GM18870 (cell line): ENCODE measurements at regions not wholly inside any gene's neighbourhood (a gene's known extent, or its start where the extent isn't known, plus 50 kb on each side); places are given as distances from the start of the nearest gene placed in this dataset.
"Not testable (repeated sequence)": the region's sequence is repeated elsewhere in the genome, so short reads cannot be mapped to it uniquely, and the experiment has no call there.

Source experiments
- ATAC-seq: cut with Tn5 transposase; IDR thresholded peaks from one replicate; pipeline ENCODE4 v1.9.1; 2021; ENCODE audit warnings: moderate library complexity; ENCODE audit not compliant: unreplicated experiment

DNA sequence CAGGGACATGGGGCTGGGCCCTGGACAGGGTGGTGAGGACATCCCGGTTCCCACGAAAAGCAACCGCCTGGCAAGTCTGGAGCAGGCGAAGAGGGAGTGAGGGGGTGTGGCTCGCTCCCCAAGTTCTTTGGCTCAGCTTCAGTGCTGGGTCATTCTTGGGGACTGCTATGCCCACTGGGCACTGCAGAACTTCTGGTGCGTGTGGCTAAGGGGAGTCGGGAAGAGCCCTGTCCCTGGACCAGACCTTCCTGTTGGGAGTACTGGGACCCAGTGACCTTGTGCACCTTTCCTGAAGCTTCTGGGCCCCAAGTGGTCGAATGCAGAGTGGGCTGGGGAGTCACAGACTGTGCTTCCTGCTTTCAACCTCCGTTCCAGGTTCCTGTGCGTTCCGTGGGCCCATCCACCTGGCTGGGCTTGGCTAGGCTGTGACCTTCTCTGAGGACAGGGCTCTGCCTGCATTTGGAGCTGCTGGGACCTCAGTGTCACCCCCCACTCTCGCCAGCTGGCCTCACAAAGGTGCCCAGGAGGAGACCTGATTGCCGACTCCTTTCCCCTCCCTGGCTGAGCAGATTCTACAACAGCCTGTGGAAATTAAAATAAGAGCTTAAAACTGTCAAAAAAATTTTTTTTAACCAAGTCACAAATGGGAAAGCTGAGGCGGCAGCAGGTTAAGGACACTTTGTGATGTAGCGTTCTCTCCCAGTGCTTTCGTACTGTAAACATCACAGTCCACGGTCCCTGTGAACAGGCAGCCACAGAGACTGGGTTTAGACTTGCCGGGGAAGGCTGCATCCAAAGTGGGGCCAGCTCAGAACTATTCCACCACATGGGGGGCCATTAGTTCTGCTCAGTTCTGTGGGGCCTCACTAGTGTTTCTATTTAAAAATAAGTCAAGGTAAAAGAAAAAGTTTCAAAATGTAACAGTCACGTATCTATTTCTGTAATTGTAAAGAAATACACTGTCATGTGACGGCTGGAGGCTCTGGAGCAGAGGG, 63.8 kb upstream of the WNT7B start:
- ATAC-seq: no peak

DNA sequence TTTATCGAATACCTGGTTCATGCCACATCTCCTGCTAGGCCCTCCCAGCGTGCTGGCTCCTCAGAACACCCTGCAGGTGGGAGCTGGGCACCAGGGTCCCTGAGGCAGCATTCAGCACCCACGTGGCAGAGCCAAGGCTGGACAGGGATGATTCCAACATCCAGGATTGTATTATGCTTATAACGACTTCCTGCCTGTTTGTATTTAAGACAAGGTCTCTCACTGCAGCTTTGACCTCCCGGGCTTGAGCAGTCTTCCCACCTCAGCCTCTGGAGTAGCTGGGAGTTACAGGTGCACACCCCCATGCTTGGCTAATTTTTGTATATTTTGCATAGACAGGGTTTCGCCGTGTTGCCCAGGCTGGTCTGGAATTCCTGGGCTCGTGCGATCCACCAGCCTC, 64.7 kb upstream of the WNT7B start:
- no peak for ATAC-seq

DNA sequence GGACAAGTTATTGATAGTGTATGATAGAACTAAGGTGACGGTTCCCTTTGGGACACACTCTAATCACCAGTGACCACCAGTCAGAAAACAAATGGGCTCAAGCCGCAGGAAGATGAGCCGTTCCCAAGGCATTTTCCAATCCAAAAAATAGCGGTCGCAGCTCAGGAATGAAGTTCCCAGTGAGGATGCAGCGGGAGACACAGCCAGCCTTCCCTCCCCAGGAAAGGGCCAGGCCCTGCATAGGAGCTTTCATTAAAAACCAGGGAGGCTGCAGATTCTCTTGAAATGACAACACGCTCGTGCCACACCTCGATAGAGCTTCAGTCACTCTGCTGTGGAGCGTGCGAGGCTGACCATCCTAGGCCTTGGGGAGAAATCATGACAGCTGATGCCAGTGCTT, 65.8 kb upstream of the WNT7B start:
- no peak for ATAC-seq

DNA sequence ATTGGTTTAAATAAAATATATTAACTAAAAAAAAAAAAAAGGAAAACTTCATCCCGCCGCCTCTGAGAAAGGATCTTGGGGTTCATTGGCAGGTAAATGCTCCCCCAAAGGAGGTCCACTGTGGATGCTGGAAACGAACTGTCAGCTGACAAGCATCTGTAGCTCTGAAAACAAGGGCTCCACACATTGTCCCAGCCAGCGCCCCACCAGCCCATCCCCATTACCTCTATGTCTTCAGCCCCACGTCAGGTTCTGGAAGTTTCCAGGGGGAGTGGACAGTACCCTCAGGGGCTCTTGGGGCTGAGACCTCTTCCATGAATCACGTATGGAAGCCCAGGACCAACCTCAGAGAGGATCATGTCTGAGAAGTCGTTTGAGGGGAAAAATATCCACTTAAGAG, 66.4 kb upstream of the WNT7B start:
- ATAC-seq: no peak

DNA sequence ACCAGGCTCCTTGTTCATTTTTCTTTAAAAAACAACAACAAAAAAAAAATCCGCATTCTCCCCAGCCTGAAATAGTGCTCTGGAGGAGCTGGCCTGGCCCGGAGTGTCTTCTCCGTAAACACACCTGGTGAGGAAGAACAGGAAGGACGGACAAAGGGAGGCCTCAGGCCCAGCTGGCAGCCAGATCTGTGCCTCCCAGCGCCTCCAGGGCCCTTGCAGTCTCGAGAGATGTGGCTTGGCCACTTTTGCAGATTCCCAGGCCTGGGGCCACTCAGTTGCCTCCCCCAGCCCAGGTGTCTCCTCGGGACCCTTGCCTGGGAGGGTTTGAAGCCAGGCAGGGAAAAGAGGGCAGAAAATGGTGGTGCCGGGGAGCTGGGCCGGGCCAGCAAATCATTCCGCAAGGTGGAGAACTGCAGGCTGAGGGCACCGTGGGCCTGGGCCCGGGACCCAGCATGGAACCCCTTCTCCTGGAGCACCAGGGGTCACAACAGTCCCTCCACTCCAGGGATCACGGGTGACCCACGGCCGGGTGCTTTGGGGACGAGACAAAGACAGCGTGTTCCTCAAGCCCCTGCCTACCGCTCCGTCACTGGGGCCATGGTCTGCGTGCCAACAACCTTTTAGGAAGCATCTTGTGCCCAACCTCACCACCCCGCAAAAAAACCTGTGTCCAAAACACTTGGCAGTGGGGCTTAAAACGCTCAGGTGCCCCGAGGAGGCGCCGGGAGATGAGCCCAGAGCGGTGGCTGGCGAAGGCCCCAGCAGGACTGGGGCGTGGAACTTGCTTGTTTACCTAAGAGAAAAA, 67.1 kb upstream of the WNT7B start:
- no peak for ATAC-seq

DNA sequence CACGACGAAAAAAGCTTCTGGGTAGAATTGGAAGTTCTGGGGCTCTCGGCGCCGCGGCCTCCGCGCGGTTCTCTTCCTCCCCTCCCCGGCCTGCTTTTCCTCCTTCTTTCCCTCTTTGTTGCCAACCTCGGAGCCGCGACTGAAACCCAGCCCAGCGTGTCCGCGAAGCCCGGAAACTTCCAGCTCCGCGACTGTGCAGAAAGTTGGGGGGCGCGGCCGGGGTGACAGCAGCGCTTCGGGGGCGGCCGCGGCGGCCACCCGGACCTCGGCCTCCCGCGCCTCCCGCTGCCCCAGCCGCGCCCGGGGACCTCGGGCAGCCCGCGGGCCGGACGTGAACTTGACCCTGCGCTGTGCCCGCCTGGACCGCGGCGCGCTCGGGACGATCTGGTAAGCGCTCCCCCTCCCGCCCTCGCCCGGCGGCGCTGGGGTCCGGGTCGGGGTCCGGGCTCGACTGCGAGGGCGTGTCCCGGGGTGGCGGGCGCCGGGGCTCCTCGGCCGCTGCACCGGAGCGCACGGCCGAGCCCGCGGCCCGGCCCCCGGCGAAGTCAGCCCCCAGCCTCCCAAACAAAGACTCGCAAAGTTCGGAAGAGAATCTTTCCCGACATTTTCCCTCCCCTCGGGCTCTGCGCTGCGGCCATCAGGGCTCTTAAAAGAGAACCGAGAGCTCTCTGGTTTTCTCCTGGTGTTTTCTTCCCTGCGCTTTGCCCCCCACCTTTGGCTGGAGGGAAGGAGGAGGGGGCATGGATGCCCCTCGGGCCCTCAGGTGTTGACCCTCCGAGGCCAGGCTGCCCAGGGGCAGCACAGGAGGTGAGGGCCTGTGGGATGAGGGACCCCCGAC, 67.9 kb upstream of the WNT7B start:
- no peak for ATAC-seq

DNA sequence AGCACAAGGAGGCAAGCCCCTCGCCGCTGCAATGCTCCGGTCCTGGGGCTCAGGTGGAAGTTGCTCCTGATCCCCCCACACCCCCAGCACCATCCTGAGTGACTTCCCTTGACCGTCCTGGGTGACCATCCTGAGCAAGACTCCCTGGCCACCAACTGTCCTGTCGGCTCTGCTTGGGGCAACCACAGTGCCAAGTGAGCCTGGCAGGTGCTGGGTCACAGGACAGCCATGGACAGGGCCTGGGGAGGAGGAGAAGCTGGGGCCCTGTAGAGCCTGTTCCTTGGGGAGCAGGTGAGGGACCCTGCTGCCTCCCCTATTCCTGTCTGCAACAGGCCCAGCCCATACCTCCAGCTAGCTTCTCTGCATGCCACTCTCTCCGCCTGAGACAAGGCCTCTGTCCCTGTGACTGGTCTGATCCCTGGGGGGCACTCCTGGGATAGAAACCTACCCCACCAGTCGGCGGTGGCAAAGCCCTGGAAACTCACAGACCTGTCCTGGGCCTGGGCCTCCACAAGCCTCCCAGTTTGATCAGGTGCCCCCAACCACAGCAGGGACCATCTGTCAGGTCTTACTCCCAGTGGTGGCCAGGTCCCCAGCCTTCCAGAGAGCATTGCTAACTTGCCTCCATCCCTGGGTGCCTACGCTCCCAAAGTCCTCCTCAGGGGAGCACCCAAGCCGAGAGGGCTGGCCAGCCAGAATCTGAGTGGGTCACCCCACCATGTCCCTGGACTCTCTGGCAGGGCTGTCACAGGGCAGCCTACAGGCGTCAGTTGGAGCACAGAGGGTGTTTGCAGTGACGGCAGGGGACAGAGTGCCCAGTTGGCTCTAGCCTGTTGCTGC, 68.7 kb upstream of the WNT7B start:
- ATAC-seq: no peak

DNA sequence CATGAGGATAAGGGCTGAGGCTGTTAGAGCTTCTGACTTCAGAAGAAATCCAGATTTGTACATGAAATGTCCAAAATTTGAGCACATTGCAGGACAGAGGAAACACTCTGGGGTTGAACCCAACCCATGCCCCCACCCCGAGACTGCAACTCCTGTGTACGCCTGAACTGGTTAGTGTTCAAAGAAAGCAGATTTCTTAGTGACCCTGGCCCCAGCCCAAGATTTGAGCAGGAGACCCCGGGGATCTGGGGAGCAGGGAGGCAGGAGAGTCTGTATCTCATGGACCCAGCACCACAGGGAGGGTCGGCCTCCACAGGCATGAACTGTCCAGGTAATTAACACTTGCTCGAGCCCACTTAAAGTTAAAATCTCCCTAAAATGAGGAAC, 69.3 kb upstream of the WNT7B start:
- no peak for ATAC-seq

DNA sequence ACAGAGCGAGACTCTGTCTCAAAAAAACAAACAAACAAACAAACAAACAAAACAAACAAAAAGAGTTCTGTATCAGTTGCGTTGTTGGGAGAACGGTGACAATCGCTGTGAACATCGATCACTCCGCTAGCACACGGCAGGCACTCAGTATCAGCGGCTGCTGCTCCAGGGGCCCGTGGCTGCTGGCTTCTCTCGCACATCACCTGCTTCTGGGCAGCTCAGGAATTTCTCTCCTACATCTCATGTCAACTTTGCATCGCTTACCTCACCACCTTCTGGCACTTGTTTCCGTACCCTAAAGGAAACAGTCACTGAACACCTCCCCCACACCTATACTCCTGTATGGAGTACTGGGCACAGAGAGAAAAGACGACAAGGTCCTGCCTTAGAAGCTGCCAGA, 70.3 kb upstream of the WNT7B start:
- no peak for ATAC-seq

DNA sequence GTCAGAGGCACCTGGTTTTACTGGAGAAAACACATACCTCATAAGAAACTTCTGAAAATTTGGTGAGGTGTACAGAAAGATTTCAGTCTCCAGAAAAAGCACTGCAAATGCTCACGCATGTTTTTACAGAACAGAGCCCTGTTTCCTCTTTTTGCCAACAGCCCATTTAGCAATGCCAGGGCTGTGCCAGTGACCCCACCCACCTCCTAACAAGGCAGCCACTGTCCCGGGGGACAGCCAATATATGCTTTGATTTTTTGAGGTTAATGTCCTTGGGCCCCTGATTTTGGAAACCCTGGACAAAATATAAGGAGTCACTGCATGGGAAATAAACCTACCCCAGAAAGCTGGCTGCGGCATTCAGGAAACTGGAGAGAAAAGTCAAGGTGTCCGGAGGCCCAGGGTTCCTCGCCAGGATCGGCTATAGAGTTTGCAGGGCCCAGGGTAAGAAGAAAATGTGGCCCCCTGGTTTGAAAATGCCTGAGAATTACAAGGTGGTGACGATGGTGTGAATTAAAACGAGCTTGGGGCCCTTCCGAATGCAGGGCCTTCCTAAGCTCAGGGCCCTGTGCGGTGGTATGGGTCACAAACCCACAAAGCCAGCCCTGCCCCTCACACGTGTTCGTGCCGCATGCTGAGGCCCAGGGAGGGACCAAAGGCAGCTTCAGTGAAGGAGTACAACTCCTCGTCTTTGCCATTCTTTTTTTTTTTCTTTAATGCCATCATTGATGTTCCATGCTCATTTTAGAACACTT, 71.1 kb upstream of the WNT7B start:
- no peak for ATAC-seq

DNA sequence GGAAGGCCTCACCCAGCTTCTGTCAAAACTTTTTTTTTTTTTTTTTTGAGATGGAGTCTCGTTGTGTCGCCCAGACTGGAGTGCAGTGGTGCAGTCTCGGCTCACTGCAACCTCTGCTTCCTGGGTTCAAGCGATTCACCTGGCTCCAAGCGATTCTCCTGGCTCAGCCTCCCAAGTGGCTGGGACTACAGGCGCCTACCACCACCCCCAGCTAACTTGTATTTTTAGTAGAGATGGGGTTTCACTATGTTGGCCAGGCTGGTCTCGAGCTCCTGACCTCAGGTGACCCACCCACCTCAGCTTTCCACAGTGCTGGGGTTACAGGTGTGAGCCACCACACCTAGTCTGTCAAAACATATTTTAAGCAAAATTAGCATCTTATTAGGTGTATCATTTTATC, 71.7 kb upstream of the WNT7B start:
- not testable (repeated sequence) for ATAC-seq

DNA sequence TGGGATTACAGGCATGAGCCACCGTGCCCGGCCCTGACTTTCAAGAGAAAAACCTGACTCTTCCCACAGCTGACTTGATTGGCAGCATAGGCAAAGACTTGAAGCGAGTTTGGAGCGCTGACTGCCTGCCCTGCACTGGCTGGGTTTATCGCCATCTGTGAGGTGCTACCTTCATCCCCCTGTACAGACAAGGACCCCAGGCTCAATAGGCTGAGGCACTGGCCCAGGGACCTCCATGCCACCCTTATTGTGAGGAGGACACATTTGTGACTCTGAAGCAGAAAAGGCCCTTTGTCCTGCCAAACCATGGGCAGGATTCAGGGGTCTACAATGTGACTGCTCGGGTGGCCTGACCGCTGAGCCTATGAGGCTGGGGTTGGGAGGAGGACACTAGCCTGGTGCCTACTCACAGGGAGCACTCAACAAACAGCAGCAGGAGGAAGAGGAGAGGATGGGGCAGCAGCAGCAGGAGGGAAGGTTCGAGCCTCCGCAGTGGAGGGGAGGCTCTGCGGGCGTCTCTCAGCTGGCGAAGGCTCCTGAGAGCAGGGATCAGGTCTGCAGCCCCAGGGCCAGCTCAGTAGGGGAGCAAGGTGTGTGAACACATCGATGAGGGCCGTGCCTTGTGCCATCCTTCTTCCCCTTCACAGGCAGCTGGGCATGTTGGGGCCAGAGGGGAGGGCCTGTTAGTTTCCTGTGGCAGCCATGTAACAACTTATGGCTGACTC, 72.9 kb upstream of the WNT7B start:
- no peak for ATAC-seq

DNA sequence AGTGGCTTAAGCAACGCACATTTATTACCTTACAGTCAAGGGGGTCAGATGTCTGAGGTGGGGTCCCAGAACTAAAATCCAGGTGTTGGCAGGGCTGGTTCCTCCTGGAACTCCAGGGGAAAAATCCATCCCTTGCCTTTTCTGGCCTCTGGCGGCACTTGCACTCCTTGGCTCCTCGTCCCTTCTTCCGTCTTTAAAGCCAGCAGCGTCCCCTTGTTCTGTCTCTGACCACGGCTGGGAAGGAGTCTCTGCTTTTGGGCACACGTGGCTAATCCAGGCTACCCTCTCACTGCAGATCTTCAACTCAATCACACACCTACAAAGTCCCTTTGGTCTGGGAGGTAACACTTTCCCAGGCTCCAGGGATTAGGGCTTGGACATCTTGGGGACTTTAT, 73.5 kb upstream of the WNT7B start:
- no peak for ATAC-seq

DNA sequence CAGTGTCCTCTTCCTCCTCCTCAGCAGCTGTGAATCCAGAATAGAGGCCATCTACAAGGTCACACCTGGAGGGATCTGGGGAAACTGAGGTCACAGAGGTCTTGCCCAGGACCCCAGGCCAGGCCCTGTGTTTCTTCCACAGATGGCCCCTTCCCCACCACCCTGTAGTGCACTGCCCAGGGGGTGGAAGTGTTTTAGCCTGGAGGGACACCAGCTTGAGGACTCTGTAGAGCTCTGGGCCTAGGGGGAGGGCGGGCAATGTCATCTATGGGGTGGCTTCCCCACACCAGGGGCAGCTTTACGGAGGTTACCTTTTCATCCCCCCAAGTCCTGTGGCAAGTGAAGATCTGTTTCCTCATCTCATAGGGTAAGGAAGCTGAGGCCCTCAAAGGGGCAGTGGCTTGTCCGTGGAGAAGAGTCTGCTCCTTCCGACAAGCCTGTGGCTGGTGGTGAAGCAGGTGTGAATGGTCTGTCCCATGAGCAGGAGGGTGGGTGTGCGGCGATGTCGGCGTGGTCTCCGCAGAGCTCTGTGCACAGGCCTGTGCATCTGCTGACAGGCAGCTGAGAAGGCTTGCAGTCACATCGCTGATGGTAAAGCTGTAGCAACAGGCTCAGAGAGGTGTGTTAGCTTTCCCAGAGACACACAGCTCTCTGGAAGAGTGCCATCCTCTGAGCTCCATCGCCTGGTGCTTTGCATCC, 74.1 kb upstream of the WNT7B start:
- no peak for ATAC-seq

DNA sequence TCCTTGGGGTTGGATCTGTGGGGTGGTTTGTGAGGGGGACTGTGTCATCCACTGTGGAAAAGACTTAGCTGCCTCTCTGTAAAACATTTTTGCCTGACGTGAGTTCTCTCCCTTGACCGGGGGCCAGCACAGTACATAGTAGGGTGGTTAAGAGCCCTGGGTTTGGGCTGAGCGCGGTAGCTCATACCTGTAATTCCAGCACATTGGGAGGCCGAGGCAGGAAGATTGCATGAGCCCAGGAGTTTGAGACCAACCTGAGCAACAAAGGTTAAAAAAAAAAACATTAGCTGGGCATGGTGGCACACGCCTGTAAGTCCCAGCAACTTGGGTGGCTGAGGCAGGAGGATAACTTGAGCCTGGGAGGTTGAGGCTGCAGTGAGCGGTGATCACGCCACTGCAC, 74.7 kb upstream of the WNT7B start:
- no peak for ATAC-seq

DNA sequence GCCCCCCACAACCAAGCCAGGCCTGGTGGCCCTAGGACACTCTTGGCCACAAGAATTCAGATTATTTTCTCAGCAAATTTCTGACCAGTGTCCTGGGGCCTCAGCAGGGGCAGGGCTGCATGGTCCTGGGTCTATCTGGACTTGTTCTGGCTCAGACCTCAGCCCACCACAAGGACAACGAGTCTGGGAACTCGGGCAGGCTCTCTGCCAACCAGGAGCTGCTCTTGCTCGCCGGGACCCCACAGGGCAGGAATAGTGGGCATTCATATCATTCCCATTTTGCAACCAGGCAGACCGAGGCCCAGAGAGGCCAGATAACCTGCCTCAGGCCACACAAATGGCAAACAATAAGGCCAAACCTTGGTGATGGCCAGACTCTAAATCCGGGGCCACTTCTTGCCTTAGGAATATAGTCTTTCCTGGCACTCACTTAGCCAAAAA, 75.4 kb upstream of the WNT7B start:
- ATAC-seq: no peak

DNA sequence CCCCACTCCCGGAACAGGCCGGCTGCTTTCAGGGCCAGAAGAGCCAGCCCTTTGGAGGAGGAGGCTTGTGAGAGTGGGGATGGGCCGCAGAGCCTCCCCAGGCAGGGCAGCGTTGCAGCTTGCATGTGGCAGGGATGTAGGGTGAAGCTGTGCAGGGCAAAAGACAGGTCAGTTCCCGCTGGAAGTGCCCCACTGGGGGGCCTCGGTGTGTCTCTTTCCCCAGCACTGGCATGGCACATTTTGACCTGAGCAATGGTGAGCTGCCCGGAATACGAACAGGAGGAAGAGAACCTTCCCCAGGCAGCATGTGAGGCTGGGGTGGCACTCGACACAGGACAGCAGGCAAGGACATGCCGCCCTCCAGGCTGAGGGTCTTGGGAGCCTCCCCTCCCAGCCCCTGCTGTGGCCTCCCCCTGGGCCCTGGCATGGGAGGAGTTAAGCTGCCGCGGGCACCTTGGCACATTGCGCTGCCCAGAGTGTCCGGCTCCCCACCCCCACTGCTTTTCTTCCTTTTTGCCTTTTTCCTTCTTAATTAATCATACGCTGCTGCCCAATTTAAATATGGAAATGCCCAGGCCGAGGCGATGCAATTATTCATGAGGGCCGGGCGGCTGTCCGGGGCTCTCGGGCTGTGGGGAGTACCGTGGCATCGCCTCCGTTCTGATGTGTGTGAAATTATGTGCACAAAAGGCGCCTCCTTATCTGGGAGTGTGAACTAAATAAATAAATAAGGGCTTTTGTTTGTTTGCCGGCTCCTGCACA, 76.0 kb upstream of the WNT7B start:
- no peak for ATAC-seq
